ENCODE measurements at regions not wholly inside any gene's neighbourhood (a gene's known extent, or its start where the extent isn't known, plus 50 kb on each side); places are given as distances from the start of the nearest gene placed in this dataset.

DNA sequence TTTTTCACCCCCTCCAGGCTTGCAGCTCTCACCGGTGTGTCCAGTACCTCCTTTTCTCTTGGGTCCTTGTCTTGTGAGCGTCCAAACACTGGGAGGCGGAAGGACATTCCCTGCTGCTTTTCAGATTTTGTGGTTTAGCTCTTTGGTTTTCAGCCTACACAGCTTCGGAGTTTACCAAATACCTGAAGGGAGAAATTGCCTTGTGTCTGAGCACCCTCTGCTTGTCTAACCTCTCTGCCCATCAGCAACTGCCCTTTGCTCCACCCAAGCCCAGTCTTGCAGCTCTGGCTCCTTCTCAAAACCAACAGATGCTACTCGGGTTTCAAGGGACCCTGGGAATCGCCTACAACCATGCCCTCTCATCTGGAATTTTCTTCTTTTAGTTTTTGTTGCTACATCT lies 519.1 kb upstream of the IGFBP3 start:
- TF ChIP-seq, protein P1, sequence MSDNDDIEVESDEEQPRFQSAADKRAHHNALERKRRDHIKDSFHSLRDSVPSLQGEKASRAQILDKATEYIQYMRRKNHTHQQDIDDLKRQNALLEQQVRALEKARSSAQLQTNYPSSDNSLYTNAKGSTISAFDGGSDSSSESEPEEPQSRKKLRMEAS (IDR thresholded peaks at IDR 0.05; ENCODE audit: low read depth, low read length) = no peak
- TF ChIP-seq, protein P2, sequence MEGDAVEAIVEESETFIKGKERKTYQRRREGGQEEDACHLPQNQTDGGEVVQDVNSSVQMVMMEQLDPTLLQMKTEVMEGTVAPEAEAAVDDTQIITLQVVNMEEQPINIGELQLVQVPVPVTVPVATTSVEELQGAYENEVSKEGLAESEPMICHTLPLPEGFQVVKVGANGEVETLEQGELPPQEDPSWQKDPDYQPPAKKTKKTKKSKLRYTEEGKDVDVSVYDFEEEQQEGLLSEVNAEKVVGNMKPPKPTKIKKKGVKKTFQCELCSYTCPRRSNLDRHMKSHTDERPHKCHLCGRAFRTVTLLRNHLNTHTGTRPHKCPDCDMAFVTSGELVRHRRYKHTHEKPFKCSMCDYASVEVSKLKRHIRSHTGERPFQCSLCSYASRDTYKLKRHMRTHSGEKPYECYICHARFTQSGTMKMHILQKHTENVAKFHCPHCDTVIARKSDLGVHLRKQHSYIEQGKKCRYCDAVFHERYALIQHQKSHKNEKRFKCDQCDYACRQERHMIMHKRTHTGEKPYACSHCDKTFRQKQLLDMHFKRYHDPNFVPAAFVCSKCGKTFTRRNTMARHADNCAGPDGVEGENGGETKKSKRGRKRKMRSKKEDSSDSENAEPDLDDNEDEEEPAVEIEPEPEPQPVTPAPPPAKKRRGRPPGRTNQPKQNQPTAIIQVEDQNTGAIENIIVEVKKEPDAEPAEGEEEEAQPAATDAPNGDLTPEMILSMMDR (IDR thresholded peaks at IDR 0.05; ENCODE audit: low read depth, low read length) = no peak
- TF ChIP-seq POLR2A (IDR thresholded peaks at IDR 0.05; ENCODE audit: extremely low read depth, insufficient read length) (no peak), MYC (IDR thresholded peaks at IDR 0.05; ENCODE audit: low read depth, low read length) (no peak)
- DNase-seq (ENCODE audit: low read depth) = no peak
- no peak overlapping the region for H3K4me3 ChIP-seq (ENCODE audit: low read depth, low read length)

DNA sequence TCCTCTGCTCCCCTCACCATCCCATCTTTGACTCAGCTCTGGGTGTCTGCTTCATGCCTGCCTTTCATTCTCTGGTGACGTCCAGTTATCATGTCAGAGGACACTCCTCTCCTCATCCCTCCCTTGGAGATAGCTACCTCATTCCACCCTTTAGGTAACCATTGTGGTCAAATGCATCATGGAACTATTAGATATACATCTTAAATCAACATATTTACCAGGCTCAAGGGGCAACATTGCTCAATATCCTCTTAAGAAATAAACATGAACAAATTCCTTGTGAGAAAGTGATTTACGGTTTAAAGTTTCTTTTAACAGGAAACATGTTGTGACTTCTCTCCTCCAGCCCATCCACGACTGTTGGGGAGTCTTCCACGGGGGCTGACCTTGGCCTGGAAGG lies 511.6 kb upstream of the IGFBP3 start:
- no peak for DNase-seq (ENCODE audit: low read depth)
- no peak overlapping the region for H3K4me3 ChIP-seq (ENCODE audit: low read depth, low read length)
- TF ChIP-seq POLR2A (IDR thresholded peaks at IDR 0.05; ENCODE audit: extremely low read depth, insufficient read length) (no peak), MYC (IDR thresholded peaks at IDR 0.05; ENCODE audit: low read depth, low read length) (no peak)
- TF ChIP-seq, protein P2 (IDR thresholded peaks at IDR 0.05; ENCODE audit: low read depth, low read length) = no peak
- TF ChIP-seq, protein P1 (IDR thresholded peaks at IDR 0.05; ENCODE audit: low read depth, low read length) = no peak

DNA sequence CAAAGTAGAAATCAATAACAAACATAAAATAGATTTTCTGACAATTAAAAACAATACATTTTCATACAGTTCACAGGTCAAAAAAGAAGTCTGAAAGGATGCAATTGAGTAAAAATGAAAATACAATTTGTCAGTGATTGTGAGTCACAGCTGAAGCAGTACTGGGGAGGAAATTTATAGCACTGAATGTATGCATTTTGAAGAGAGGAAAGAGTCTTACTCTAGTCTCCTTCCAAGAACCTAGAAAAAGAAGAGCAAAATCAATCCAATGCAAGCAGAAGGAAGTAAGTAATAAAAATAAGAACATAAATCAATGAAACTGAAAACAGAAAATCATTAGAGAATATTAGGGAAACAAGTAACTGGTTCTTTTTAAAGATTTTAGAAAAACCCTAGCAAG lies 507.2 kb upstream of the IGFBP3 start:
- no peak overlapping the region for H3K4me3 ChIP-seq (ENCODE audit: low read depth, low read length)
- DNase-seq (ENCODE audit: low read depth) = no peak
- TF ChIP-seq MYC (IDR thresholded peaks at IDR 0.05; ENCODE audit: low read depth, low read length) (no peak), POLR2A (IDR thresholded peaks at IDR 0.05; ENCODE audit: extremely low read depth, insufficient read length) (no peak)
- TF ChIP-seq, protein P2 (IDR thresholded peaks at IDR 0.05; ENCODE audit: low read depth, low read length) = no peak
- TF ChIP-seq, protein P1 (IDR thresholded peaks at IDR 0.05; ENCODE audit: low read depth, low read length) = no peak

DNA sequence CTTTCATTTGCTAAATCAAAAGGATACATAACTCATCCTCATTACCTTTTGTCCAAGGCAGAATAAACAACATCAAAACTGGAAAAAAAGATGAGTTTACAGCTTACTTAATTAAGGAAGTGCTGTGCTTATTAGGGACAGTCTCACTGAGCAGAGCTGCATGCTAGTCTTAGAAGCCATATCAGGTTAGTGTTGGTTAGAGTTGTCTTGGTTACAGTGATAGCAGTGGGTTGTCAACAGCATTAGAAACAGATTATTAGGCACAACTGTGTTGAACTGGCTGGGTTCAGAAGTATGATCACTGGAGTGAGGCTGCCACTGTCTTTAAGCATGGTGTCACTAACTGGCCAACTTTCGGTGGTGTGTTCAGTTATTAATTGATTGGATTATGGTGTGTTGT lies 503.9 kb upstream of the IGFBP3 start:
- TF ChIP-seq, protein P1 (IDR thresholded peaks at IDR 0.05; ENCODE audit: low read depth, low read length) = no peak
- no peak for TF ChIP-seq POLR2A (IDR thresholded peaks at IDR 0.05; ENCODE audit: extremely low read depth, insufficient read length)
- DNase-seq (ENCODE audit: low read depth) = no peak
- no peak overlapping the region for H3K4me3 ChIP-seq (ENCODE audit: low read depth, low read length)

DNA sequence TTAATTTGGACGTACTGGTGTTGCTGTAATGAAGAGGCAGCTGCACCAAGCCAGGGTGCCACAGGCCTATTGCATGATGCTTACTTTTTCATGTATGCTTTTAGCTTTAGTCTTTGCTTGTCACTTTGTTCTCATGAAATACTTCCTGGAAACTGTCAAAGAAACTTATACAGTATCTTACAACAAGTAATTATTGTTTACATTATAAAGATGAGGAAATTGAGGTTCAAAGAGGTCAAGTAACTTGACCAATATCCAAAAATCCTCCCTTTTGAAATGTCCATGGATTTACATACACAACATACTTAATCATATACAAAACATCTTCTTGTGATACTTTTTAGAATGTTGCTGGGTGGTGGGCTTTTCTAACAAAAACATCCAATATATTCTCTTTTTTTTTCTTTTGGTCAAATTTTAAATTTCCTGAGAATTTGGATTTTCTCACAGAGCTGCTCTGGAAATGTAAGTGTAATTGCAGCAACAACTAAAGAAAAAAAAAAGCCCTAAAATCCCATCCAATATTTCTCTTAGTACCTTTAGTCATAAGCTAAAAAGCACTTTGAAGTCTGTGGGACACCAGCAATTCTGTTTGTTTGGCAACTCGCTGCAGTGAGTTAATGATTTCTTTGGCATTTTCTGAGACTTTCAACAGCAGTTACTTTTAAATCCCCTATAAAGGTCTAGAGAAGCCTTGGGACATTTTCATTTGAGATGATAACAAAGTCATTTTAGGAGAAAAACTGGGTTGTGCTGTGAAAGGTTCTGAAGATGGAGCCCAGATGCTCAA lies 500.6 kb upstream of the IGFBP3 start:
- no peak for DNase-seq (ENCODE audit: low read depth)
- no peak for TF ChIP-seq MYC (IDR thresholded peaks at IDR 0.05; ENCODE audit: low read depth, low read length)
- TF ChIP-seq, protein P2 (IDR thresholded peaks at IDR 0.05; ENCODE audit: low read depth, low read length) = no peak

DNA sequence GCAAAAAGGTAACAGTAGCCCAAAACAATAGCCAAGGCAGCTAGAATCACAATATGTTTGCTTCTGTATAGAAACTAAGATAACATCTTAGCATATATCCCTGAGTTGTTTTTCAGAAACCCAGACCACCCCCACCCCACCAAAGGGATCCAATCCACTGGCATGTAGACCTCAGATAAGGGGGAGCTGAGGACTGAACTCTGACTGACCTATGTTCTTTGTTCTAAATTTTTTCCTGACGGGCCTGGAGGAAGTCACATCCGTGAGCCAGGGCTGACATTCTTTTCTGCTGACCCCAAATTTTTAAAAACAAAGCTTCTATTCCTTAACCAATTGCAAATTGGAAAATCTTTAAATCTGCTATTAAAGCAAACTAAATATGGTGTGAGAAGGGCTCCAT lies 493.9 kb upstream of the IGFBP3 start:
- TF ChIP-seq POLR2A (IDR thresholded peaks at IDR 0.05; ENCODE audit: extremely low read depth, insufficient read length) (no peak), MYC (IDR thresholded peaks at IDR 0.05; ENCODE audit: low read depth, low read length) (no peak)
- TF ChIP-seq, protein P1 (IDR thresholded peaks at IDR 0.05; ENCODE audit: low read depth, low read length) = no peak
- TF ChIP-seq, protein P2 (IDR thresholded peaks at IDR 0.05; ENCODE audit: low read depth, low read length) = no peak
- H3K4me3 ChIP-seq (ENCODE audit: low read depth, low read length) = no peak overlapping the region
- no peak for DNase-seq (ENCODE audit: low read depth)

More for the DNA sequence above, 500.6 kb upstream of the IGFBP3 start:
- H3K4me3 ChIP-seq (ENCODE audit: low read depth, low read length) = no peak overlapping the region
